ENCODE measurements at regions not wholly inside any gene's neighbourhood (a gene's known extent, or its start where the extent isn't known, plus 50 kb on each side); places are given as distances from the start of the nearest gene placed in this dataset.

- no peak for TF ChIP-seq CTCF (conservative IDR thresholded peaks at IDR 0.05; ENCODE audit: low read depth, low read length)
- no peak overlapping the region for H3K4me3 ChIP-seq (ENCODE audit: low read length)
- no peak for DNase-seq (ENCODE audit: low read depth)
Measured at GRCh38 chr7:17396692-17397091, 98.2 kb downstream of the AHR start.

- no peak for DNase-seq (ENCODE audit: low read depth)
- no peak overlapping the region for H3K4me3 ChIP-seq (ENCODE audit: low read length)
- no peak for TF ChIP-seq CTCF (conservative IDR thresholded peaks at IDR 0.05; ENCODE audit: low read depth, low read length)
Measured at GRCh38 chr7:17401791-17402627, 103.6 kb downstream of the AHR start.

GRCh38 chr7:17402628-17403278, 104.3 kb downstream of the AHR start:
- no peak overlapping the region for H3K4me3 ChIP-seq (ENCODE audit: low read length)
- TF ChIP-seq CTCF (conservative IDR thresholded peaks at IDR 0.05; ENCODE audit: low read depth, low read length): no peak
- DNase-seq (ENCODE audit: low read depth): no peak

- DNase-seq (ENCODE audit: low read depth): no peak
- no peak for TF ChIP-seq CTCF (conservative IDR thresholded peaks at IDR 0.05; ENCODE audit: low read depth, low read length)
- no peak overlapping the region for H3K4me3 ChIP-seq (ENCODE audit: low read length)
Measured at GRCh38 chr7:17404006-17404405, 105.6 kb downstream of the AHR start.

GRCh38 chr7:17405786-17406185, 107.3 kb downstream of the AHR start:
- DNase-seq (ENCODE audit: low read depth): no peak
- TF ChIP-seq CTCF (conservative IDR thresholded peaks at IDR 0.05; ENCODE audit: low read depth, low read length): no peak
- no peak overlapping the region for H3K4me3 ChIP-seq (ENCODE audit: low read length)

- no peak overlapping the region for H3K4me3 ChIP-seq (ENCODE audit: low read length)
Measured at GRCh38 chr7:17406738-17407137, 108.3 kb downstream of the AHR start.

More at GRCh38 chr7:17406738-17407137, 108.3 kb downstream of the AHR start:
- DNase-seq (ENCODE audit: low read depth): no peak
- TF ChIP-seq CTCF (conservative IDR thresholded peaks at IDR 0.05; ENCODE audit: low read depth, low read length): no peak

Measured in retinal pigment epithelial cell (primary cell).